Hepatocyte (in vitro differentiated cells): ENCODE measurements at regions not wholly inside any gene's neighbourhood (a gene's known extent, or its start where the extent isn't known, plus 50 kb on each side); places are given as distances from the start of the nearest gene placed in this dataset.
A peak's percentile ranks its signal among the peaks of the same experiment; 100 is the strongest.

Experiments
- DNase-seq: peaks from one replicate; pipeline ENCODE4 v3.0.0-alpha.2; 2016; ENCODE audit warnings: low spot score
- H2AFZ ChIP-seq: fragments of 200-600 bp; sonication (generic); 2 replicates; pipeline ENCODE4 v1.6.0; 2016; ENCODE audit warnings: antibody characterized with exemption, mild to moderate bottlenecking
- H3K27ac ChIP-seq: fragments of 200-600 bp; sonication (generic); 2 replicates; pipeline ENCODE4 v1.5.1; 2016; ENCODE audit warnings: mild to moderate bottlenecking
- H3K27me3 ChIP-seq: fragments of 200-600 bp; sonication (generic); 2 replicates; pipeline ENCODE4 v1.6.1; 2016
- H3K36me3 ChIP-seq: fragments of 200-600 bp; sonication (generic); replicated peaks from 2 replicates; pipeline ENCODE4 v1.5.1; 2016; ENCODE audit warnings: low read depth; ENCODE audit not compliant: insufficient read depth
- H3K4me1 ChIP-seq: fragments of 200-600 bp; sonication (generic); 2 replicates; pipeline ENCODE4 v1.5.1; 2016; ENCODE audit warnings: mild to moderate bottlenecking, moderate library complexity; ENCODE audit not compliant: insufficient read depth
- H3K4me2 ChIP-seq: fragments of 200-600 bp; sonication (generic); 2 replicates; pipeline ENCODE4 v1.6.0; 2016
- H3K4me3 ChIP-seq: fragments of 200-600 bp; sonication (generic); 2 replicates; pipeline ENCODE4 v1.5.1; 2016; ENCODE audit warnings: mild to moderate bottlenecking
- H3K79me2 ChIP-seq: fragments of 200-600 bp; sonication (generic); 2 replicates; pipeline ENCODE4 v1.6.0; 2017; ENCODE audit warnings: mild to moderate bottlenecking
- H3K9me2 ChIP-seq: fragments of 200-600 bp; sonication (generic); replicated peaks from 2 replicates; pipeline ENCODE4 v1.6.0; 2017; ENCODE audit warnings: mild to moderate bottlenecking; ENCODE audit not compliant: insufficient read depth
- H3K9me3 ChIP-seq: fragments of 200-600 bp; sonication (generic); 2 replicates; pipeline ENCODE4 v1.5.1; 2016; ENCODE audit warnings: low read depth, mild to moderate bottlenecking
- H4K20me1 ChIP-seq: fragments of 200-600 bp; sonication (generic); 2 replicates; pipeline ENCODE4 v1.6.0; 2016; ENCODE audit warnings: mild to moderate bottlenecking; ENCODE audit not compliant: insufficient read depth, poor library complexity, severe bottlenecking
- CTCF ChIP-seq: fragments of 200-600 bp; sonication (generic); IDR thresholded peaks from 2 replicates; pipeline ENCODE4 v1.5.1; 2016; ENCODE audit warnings: antibody characterized with exemption, mild to moderate bottlenecking; ENCODE audit not compliant: poor library complexity
- EZH2 ChIP-seq: fragments of 200-600 bp; sonication (generic); IDR thresholded peaks from 2 replicates; pipeline ENCODE4 v1.6.1; 2016; ENCODE audit warnings: antibody characterized with exemption, mild to moderate bottlenecking, borderline replicate concordance
- EZH2phosphoT487 ChIP-seq: fragments of 200-600 bp; sonication (generic); IDR thresholded peaks from one replicate; pipeline ENCODE4 v1.6.1; 2018; ENCODE audit warnings: antibody characterized with exemption, mild to moderate bottlenecking, low read depth, moderate library complexity; ENCODE audit not compliant: unreplicated experiment, severe bottlenecking
- WGBS: methylation state at CpG from one replicate; pipeline ENCODE4 v1.1.6; 2016; ENCODE audit warnings: low lambda C conversion rate; ENCODE audit errors: missing lambda C conversion rate; 5-methylcytosine and 5-hydroxymethylcytosine counted together

DNA sequence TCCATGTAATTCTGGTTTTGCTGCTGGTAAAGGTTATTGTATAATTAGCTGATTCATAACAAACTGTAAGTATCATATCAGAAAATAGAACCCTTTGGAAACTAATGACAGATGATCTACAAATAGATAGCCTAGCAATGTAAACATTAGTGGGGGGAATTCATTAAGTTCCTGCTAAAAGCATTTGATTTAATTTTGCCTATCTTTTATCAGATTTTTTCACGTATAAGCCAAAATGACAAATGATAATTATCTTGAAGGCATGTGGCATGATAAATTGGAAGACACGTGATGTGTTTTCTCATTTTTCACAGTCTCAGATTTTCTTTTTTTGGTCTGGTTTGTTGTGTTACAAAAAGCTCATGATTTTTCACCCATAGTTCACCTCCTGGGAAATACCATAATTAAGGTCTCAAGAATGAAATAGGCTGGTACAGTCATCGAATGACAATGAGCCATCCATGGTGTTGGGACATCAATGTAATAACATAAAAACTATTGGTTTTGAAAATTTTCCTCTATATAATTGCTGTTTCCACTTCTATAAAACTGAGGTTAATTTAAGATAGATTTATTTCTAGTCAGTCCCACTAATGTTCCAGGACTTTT, 325.9 kb upstream of the TBL1XR1 start:
- peak overlapping the region; percentile 62 for H3K27ac ChIP-seq
- no peaks in the 10 kb centered on the region for H3K27me3 ChIP-seq
- H3K9me3 ChIP-seq, result no peaks in the 10 kb centered on the region
- DNase-seq, result no peak
- H3K36me3 ChIP-seq, result no peaks in the 10 kb centered on the region
- H3K9me2 ChIP-seq, result no peaks in the 10 kb centered on the region
- no peaks in the 10 kb centered on the region for H3K79me2 ChIP-seq
- H3K4me3 ChIP-seq, result no peak overlapping the region
- no peak overlapping the region for H2AFZ ChIP-seq
- H4K20me1 ChIP-seq, result no peaks in the 10 kb centered on the region
- WGBS, result 60% methylated on average over 3 of the region's 3 CpGs
- H3K4me2 ChIP-seq, result no peak overlapping the region
- peaks cover 5% of the 10 kb centered on the region for H3K4me1 ChIP-seq
- TF ChIP-seq EZH2 (no peak), CTCF (no peak), EZH2phosphoT487 (no peak)

GRCh38 chr3:177523872-177524438, 326.7 kb upstream of the TBL1XR1 start:
- WGBS, result 37% methylated on average over 4 of the region's 4 CpGs
- H3K4me2 ChIP-seq, result no peak overlapping the region
- peak; percentile 59 for DNase-seq
- no peaks in the 10 kb centered on the region for H3K9me2 ChIP-seq
- no peak for TF ChIP-seq EZH2
- no peak for TF ChIP-seq EZH2phosphoT487
- TF ChIP-seq CTCF, result no peak
- no peaks in the 10 kb centered on the region for H3K27me3 ChIP-seq
- no peaks in the 10 kb centered on the region for H4K20me1 ChIP-seq
- H3K36me3 ChIP-seq, result no peaks in the 10 kb centered on the region
- H2AFZ ChIP-seq, result no peak overlapping the region
- peak overlapping the region; percentile 62 for H3K27ac ChIP-seq
- H3K4me1 ChIP-seq, result peaks cover 5% of the 10 kb centered on the region
- no peak overlapping the region for H3K4me3 ChIP-seq
- H3K9me3 ChIP-seq, result no peaks in the 10 kb centered on the region
- no peaks in the 10 kb centered on the region for H3K79me2 ChIP-seq

DNA sequence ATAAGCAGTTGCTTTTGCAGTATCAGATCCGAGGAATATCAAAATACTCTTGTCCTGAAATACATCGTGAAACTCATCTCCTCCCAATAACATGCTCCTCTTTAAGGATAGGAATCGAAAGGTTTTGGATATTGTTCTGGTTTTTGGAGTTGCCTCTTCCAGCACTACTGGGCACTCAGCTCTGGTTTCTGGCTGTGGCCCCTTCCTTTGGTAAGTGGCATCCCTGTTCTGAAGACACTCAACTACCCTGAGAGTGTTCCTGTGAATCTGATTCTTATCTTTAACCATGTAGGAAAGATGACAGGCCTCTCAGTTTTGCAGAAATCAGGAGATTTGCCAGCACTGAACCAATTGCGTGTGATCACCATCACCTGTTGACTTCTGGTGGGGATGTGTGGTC, 327.5 kb upstream of the TBL1XR1 start:
- Histone ChIP-seq H3K4me1 (peaks cover 5% of the 10 kb centered on the region), H3K9me2 (no peaks in the 10 kb centered on the region), H3K9me3 (no peaks in the 10 kb centered on the region), H3K4me3 (no peak overlapping the region), H2AFZ (no peak overlapping the region), H3K79me2 (no peaks in the 10 kb centered on the region), H4K20me1 (no peaks in the 10 kb centered on the region), H3K36me3 (no peaks in the 10 kb centered on the region), H3K27me3 (no peaks in the 10 kb centered on the region), H3K4me2 (no peak overlapping the region), H3K27ac (peak overlapping the region; percentile 62)
- DNase-seq, result no peak
- TF ChIP-seq EZH2phosphoT487, result no peak
- TF ChIP-seq CTCF, result no peak
- TF ChIP-seq EZH2, result no peak
- WGBS, result 99% methylated on average over 4 of the region's 4 CpGs
